Activated CD8-positive, alpha-beta memory T cell treated with anti-CD3 and anti-CD28 coated beads, Interleukin-2, amount 50 U/mL, for 1 hour (primary cell): ENCODE measurements at regions not wholly inside any gene's neighbourhood (a gene's known extent, or its start where the extent isn't known, plus 50 kb on each side); places are given as distances from the start of the nearest gene placed in this dataset.
"Not testable (repeated sequence)": the region's sequence is repeated elsewhere in the genome, so short reads cannot be mapped to it uniquely, and the experiment has no call there.

Source experiments
- DNase-seq: peaks from one replicate; pipeline ENCODE4 v3.0.0-alpha.2; 2020; ENCODE audit errors: extremely low read depth

DNA sequence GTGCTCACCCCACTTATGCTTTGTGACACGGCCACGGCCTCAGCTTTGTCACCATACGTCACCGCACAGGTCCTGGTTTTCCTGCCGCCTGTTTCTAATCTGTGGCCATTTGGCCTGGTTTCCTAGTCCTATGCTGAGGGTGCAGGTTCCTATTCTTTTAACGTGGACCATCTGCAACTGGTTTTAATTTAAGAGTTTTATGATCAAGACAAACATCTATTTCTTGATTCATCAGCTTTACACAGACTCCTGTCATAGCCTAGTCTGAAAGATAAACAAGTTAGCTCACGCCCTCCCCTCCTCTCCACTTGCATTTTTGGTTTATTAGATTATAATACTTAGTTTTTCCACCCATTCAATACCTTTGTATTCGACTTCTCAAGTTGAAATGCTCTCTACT is 97.5 kb upstream of the RPS6KA2 start:
- no peak for DNase-seq

DNA sequence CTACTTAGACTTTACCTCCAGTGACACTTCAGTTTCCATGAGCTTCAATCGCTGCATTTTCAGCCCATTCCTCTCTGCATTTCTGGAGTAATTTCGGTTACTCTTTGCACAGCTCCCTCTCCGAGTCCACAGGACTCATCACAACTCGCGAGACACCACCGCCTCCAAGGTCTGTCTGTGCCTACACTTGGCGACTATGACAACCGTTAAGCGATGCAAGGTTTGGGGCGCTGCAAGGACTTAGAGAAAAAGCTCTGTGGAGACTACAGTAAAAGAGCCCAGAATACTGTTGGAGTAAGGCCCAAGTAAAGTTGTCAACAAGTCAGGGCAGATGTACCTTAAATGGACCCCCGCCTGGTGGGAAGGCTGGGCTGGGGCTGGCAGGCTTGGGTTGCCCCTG is 95.7 kb upstream of the RPS6KA2 start:
- no peak for DNase-seq

GRCh38 chr6:166721576-166721975 is 94.5 kb upstream of the RPS6KA2 start:
- DNase-seq: no peak

DNA sequence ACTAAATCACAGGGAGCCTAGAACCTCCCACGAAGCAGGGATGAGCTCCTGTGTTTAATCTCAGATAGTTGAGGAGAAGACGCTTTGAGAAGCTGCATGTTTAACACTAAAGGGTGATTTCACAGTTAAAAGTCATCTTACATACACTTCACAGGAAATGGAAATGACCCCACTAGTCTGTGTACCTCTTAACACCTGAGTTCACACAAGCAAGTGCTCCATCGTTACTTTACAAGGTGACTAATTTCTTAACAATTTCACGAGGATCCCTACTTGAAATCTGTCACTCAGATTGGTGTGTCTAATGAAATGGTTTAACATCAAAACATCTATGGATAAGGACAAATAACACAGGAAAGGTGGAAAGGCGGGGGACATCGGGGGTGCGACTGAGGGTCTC is 93.8 kb upstream of the RPS6KA2 start:
- DNase-seq: no peak

GRCh38 chr6:166719019-166719418 is 92.0 kb upstream of the RPS6KA2 start:
- DNase-seq: no peak

DNA sequence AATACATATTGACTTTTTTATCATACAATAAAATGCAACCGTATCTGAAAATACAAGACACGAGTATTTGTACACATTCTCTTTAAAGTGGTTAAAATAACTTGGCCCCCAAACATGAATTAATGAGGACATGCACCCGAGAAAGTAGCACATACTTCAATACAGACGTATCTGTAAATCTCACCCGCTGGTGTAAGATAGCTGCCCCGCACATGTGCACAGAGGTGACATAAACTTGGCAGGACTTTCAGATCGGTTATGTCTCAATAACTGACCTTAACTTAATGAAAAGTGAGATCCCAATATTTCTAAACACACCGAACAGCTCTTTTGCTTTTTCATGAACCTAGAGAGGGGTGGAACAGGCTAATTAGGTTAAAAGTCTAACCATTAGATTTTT is 91.5 kb upstream of the RPS6KA2 start:
- no peak for DNase-seq

DNA sequence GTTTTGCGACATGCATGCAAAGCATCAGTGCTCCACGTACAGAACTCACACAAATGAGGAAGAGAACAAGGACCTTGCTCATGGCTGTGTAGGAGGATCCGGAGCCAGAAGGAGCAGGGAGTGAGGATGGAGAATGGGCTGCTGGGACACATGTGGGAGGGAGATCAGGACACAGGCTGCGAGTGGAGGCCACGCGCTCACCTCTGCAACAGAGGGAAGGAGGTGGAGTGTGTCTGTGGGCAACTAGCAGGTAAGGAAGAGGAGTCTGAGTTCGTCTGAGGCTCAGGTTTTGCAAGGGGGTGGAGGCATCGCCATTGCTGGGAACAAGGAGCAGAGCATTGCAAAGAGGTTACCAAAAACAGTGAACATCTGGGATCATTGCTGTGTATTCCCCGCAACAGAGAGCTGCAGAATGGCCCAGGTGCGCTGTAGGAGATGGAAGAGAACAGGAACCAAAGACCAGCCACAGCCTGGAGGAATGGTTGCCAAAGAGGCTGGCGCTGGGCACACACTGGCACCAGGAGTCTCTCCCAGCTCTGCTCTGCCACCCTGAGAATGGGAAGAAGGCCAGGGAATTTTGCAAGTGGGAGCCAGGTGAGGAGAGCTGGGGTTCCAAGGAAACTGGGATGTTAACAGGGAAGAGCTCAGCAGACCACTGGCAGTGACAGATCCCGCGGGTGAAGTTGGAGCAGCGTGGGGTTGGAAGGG is 90.0 kb upstream of the RPS6KA2 start:
- DNase-seq: no peak

GRCh38 chr6:166715992-166716391 is 88.9 kb upstream of the RPS6KA2 start:
- no peak for DNase-seq

DNA sequence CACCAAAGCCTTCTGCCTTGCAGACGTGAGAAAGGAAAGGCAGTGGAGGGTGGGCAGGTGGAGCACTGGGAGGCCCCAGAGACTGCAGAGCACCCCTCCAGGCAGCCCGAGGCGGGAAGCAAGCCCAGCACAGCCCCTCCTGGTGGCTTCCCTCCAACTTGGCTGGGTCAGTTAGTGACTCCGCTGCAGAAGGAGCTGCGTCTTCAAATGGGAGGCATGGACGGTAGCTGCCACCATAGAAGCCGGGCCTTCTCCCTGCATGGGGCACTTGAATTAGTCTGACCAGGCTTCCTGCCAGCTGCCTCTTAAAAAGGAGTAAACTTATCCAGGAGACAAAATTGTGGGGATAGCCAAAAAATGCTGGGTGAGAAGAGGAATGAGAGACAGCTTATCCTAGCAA is 88.0 kb upstream of the RPS6KA2 start:
- DNase-seq: no peak

DNA sequence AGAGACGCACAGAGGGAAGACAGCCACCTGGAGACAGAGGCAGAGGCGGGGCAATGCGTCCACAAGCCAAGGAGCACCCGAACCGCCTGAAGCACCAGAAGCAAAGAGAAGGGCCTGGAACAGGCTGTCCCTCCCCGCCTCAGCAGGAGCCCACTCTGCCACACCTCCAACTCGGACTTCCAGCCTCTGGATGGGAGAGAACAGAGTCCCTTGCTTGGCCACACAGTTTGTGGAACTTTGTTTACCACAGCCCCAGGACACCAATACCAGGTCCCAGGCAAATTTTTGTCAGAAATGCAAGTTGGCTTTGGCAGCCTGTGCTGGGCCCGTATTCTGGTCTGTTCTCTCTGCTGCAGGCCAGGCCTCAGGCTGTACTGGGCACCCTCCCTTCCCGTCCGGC is 87.5 kb upstream of the RPS6KA2 start:
- no peak for DNase-seq

- DNase-seq: no peak
These were observed 87.1 kb upstream of the RPS6KA2 start for GRCh38 chr6:166714187-166714510.

- DNase-seq: no peak
These were observed 86.6 kb upstream of the RPS6KA2 start for GRCh38 chr6:166713434-166714186.

DNA sequence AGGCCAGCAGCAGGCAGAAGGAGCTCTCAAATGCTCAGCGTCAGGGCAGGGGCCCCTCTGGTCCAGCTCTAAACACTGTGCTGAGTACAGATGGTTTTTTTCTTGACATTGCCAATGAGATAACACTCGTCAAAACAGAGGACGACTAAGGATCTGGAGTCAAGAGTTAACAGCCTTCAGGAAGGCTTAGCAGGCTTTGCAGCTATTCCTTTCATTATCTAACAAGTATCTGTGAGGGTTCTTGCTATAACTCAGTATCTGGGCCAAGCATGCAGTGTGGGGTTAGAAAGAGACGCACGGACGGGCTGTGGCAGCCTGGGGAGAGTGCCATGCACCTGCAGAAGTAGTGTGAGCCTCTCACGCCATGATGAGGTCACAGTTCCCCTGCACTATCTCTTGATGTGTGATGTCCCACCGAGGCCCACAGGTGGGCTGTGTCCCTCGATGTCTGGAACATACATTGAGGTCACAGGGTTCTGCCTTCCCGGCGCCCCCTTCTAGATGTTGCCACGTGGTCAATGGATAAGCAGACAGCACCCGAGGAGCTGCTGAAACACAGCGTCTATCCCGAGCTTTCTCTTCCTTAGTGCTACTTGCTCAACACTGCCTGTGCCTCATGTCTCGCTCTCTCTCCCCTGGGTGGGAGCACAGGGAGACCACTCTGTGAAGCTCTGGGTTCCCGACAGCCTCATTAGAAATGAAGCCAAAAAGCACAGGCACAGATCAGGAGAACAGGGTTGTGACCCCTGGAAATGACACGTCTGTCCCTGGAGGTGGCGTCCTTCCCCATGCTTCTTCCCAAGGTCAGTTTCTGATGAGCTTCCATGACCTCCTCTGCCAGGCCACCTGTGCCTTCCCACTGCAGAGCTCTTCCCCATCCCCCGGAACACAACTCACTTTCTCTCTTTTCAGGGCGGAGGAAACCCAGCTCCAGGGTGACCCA is 85.5 kb upstream of the RPS6KA2 start:
- no peak for DNase-seq

DNA sequence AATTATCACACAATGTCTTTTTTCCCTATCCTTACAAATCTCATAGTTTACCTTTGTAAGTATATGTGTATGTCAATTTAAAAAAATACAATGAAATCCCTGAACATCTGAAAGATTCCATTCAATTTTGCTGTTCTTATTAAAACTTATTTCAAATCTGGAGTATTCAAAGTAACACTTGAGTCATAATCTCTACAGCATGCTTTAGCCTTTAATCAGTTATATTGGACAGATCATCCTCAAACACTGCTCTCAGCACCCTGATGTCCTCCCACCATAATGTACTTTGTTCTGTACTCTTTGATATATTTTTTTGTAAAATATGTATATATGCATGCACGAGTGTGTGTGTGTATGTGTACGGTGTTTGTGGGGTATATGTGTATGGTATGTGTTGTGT is 83.0 kb upstream of the RPS6KA2 start:
- DNase-seq: no peak

GRCh38 chr6:166708460-166708859 is 81.4 kb upstream of the RPS6KA2 start:
- DNase-seq: no peak

DNA sequence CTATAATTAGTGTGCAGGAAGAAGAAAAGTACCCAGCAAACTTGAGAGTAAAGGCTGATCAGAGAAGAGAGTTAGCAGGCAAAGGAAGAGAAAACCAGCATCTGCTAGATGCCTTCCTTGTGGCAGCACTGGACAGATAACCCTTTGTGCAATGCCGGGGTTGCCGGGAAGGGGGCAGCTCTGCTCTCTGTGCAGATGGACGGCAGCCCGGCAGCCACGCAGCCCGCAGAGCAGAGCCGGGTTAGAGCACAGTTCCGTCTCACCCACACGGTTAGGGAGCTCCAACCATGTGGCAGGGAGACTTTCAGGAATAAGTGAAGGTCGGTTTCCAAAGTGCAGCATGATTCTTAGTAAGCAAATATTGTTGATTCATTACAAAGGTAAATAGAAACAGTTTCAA is 80.0 kb upstream of the RPS6KA2 start:
- no peak for DNase-seq

DNA sequence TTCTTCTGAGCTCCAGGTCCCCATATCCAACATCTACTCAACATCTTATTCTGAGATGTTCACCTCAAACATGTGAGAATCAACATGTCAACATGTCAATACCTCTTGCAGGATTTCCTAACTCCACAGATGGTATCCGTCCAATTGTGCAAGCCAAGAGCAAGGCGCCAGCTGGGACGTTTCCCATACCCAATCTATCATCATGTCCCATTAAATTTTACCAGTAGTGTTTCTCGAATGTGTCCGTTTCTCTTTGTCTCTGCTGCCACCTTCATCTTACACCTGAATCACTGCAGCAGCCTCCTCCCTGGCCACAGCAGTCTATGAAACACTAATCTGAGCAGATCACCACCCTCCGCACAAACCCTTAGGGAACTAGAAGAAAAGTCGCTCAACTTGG is 78.0 kb upstream of the RPS6KA2 start:
- no peak for DNase-seq

GRCh38 chr6:166704171-166704570 is 77.1 kb upstream of the RPS6KA2 start:
- DNase-seq: no peak

GRCh38 chr6:166703149-166703710 is 76.2 kb upstream of the RPS6KA2 start:
- DNase-seq: no peak

DNA sequence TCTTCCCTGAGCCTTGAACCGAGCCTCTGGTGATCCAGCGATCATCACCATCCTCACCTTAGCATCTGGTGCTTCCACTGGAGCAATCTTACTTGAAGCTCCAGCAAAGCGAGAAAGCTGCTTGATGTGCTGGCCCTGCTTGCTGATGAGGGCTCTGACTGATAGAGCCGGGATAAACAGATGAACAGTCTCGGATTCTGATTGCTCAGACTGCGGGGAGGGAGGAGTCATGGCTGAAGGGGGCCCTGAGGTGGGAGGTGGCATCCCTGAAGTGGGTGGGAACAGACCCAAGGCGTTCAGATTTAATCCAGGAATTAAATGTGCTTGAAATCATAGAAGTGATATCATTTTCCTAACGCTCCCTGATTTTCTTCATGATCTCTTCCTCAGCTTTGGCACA is 74.4 kb upstream of the RPS6KA2 start:
- DNase-seq: not testable (repeated sequence)

GRCh38 chr6:166700871-166701270 is 73.8 kb upstream of the RPS6KA2 start:
- DNase-seq: not testable (repeated sequence)

DNA sequence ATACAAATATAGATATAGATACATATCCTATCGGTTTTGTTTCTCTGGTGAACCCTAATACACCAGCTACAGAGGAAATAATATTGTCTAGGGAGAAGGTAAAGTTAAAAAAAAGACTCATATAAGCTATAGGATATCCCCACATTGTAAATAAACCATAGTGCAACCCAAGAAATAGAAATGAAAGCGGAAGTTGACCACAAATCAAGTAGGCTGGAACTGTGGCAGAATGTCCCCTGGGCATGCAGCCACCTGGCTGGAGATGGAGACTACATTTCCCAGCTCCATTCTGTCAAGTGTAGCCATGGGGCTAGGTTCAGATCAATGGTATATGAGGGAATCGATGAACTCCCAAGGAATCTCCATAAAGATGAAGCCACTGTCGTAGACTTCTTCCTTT is 70.1 kb upstream of the RPS6KA2 start:
- no peak for DNase-seq
